Vagina (tissue), 2 donors: ENCODE measurements at regions not wholly inside any gene's neighbourhood (a gene's known extent, or its start where the extent isn't known, plus 50 kb on each side); places are given as distances from the start of the nearest gene placed in this dataset.

Experiments used
- DNase-seq, 2 donors: peaks; one replicate each; pipeline ENCODE4 v3.0.0-alpha.2; 2017; ENCODE audit errors: extremely low spot score in 2 of 2
- H3K27ac ChIP-seq: fragments of 200-600 bp; sonication (generic); one replicate; pipeline ENCODE4 v1.5.1; 2019
- H3K27me3 ChIP-seq: fragments of 200-600 bp; sonication (generic); one replicate; pipeline ENCODE4 v1.5.1; 2019
- H3K36me3 ChIP-seq, 2 donors: fragments of 200-600 bp; sonication (generic); one replicate each; pipeline ENCODE4 v1.5.1; 2017 to 2019
- H3K4me1 ChIP-seq: fragments of 200-600 bp; sonication (generic); one replicate; pipeline ENCODE4 v1.5.1; 2019
- H3K4me3 ChIP-seq, 2 donors: fragments of 200-600 bp; sonication (generic); 1 replicate in 1 of 2; 2 replicates in 1 of 2; pipeline ENCODE4 v1.5.1; 2016 to 2019
- H3K9me3 ChIP-seq: fragments of 200-600 bp; sonication (generic); one replicate; pipeline ENCODE4 v1.5.1; 2019
- POLR2A ChIP-seq, 2 donors: fragments of 450-650 bp; IDR thresholded peaks; one replicate each; pipeline ENCODE4 v1.6.1; 2017; ENCODE audit warnings: antibody characterized with exemption in 2 of 2, mild to moderate bottlenecking in 2 of 2, moderate library complexity in 2 of 2
- POLR2AphosphoS5 ChIP-seq, 2 donors: sonication (generic); formaldehyde crosslinking; IDR thresholded peaks; one replicate each; pipeline ENCODE4 v1.9.0; 2017; ENCODE audit warnings: antibody characterized with exemption in 2 of 2, mild to moderate bottlenecking in 2 of 2, low read depth in 1 of 2; ENCODE audit not compliant: insufficient read depth in 1 of 2
- intact Hi-C: fragments of 100-400 bp; cut with DNase I; formaldehyde crosslinking; loops from one replicate; pipeline ENCODE4 v1.15.1; 2023
- TF ChIP-seq, protein P1 (sequence below), 3 experiments: fragments of 450-650 bp in 2 of 3; fragments of 200-600 bp in 1 of 3; sonication (generic) in 1 of 3; IDR thresholded peaks; one replicate each; pipeline ENCODE4 v1.5.1; 2017 to 2019; ENCODE audit warnings: antibody characterized with exemption in 3 of 3, mild to moderate bottlenecking in 2 of 3, moderate library complexity in 2 of 3

DNA sequence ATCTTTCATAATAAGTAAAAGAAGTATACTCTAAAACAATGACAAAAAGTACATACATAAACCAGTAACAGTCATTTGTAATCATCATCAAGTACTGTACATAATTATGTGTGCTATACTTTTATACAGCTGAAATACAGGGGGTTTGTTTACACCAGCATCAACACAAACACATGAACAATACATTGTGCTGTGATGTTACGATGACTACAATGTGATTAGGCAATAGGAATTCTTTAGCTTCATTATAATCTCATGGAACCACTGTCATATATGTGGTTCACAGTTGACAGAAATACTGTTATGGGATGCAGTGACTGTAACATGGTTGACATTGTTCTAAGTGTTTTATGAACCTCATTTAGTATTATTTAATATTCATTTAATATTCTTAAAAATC, 914.4 kb upstream of the TENM4 start:
- DNase-seq, result no peak
- TF ChIP-seq POLR2AphosphoS5 (IDR thresholded peaks at IDR 0.05; ENCODE audit: insufficient read depth in 1 of 2, low read depth in 1 of 2) (no peak), POLR2A (IDR thresholded peaks at IDR 0.05) (no peak)
- TF ChIP-seq, protein P1, sequence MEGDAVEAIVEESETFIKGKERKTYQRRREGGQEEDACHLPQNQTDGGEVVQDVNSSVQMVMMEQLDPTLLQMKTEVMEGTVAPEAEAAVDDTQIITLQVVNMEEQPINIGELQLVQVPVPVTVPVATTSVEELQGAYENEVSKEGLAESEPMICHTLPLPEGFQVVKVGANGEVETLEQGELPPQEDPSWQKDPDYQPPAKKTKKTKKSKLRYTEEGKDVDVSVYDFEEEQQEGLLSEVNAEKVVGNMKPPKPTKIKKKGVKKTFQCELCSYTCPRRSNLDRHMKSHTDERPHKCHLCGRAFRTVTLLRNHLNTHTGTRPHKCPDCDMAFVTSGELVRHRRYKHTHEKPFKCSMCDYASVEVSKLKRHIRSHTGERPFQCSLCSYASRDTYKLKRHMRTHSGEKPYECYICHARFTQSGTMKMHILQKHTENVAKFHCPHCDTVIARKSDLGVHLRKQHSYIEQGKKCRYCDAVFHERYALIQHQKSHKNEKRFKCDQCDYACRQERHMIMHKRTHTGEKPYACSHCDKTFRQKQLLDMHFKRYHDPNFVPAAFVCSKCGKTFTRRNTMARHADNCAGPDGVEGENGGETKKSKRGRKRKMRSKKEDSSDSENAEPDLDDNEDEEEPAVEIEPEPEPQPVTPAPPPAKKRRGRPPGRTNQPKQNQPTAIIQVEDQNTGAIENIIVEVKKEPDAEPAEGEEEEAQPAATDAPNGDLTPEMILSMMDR (IDR thresholded peaks at IDR 0.05), result no peak
- H3K4me3 ChIP-seq, result no peak overlapping the region
- no peaks in the 10 kb centered on the region for H3K9me3 ChIP-seq
- intact Hi-C loops, result no loop called here
- no peaks in the 10 kb centered on the region for H3K27me3 ChIP-seq
- no peak overlapping the region for H3K27ac ChIP-seq
- H3K4me1 ChIP-seq, result no peaks in the 10 kb centered on the region
- H3K36me3 ChIP-seq, result no peaks in the 10 kb centered on the region

DNA sequence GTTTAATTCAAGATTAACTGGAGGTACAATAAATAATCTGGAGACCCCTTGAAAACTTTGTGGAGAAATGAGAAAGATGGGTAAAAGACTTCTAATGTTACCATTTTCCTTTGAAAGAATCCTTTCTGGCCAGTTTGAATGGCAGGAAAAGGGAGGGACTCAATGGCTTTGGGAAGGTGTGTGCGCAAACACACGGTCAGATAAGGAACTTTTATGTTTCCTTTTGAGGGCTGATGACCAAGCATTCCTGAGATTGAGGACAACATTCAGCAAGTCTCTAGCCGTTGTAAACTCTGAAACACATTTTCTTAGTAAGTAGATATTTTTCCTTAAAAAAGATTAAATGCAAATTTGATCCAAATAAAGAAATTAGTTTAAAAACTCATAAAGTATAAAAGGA, 909.7 kb upstream of the TENM4 start:
- no peak for TF ChIP-seq POLR2AphosphoS5 (IDR thresholded peaks at IDR 0.05; ENCODE audit: insufficient read depth in 1 of 2, low read depth in 1 of 2)
- TF ChIP-seq POLR2A (IDR thresholded peaks at IDR 0.05), result no peak
- TF ChIP-seq, protein P1 (IDR thresholded peaks at IDR 0.05), result no peak
- no peaks in the 10 kb centered on the region for H3K9me3 ChIP-seq
- intact Hi-C loops, result no loop called here

DNA sequence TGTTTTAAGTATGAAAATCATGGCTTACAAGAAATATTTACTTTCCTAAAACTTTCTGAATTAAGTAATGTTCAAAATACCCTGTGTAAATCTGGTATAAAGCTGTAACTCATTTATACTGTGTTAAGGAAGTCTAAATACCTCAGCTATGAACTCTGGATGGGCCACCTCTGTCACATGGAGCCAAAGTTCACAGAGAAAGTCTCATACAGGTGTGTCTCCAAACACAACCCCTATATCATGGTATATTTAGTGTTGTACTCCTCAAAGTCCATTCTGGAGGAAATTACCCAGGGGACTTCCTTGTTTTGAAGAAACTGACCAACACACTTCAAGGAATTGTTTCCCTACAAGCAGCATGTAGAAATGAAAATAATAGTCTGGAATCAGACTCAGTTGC, 909.2 kb upstream of the TENM4 start:
- no peaks in the 10 kb centered on the region for H3K36me3 ChIP-seq
- H3K4me3 ChIP-seq, result no peak overlapping the region
- H3K4me1 ChIP-seq, result no peaks in the 10 kb centered on the region
- DNase-seq, result no peak
- H3K9me3 ChIP-seq, result no peaks in the 10 kb centered on the region
- H3K27me3 ChIP-seq, result no peaks in the 10 kb centered on the region
- TF ChIP-seq POLR2AphosphoS5 (IDR thresholded peaks at IDR 0.05; ENCODE audit: insufficient read depth in 1 of 2, low read depth in 1 of 2) (no peak), POLR2A (IDR thresholded peaks at IDR 0.05) (no peak)
- TF ChIP-seq, protein P1 (IDR thresholded peaks at IDR 0.05), result no peak
- no peak overlapping the region for H3K27ac ChIP-seq
- intact Hi-C loops, result no loop called here

More for the DNA sequence above, 909.7 kb upstream of the TENM4 start:
- Histone ChIP-seq H3K36me3 (no peaks in the 10 kb centered on the region), H3K27ac (no peak overlapping the region), H3K4me3 (no peak overlapping the region), H3K4me1 (no peaks in the 10 kb centered on the region), H3K27me3 (no peaks in the 10 kb centered on the region)
- no peak for DNase-seq

DNA sequence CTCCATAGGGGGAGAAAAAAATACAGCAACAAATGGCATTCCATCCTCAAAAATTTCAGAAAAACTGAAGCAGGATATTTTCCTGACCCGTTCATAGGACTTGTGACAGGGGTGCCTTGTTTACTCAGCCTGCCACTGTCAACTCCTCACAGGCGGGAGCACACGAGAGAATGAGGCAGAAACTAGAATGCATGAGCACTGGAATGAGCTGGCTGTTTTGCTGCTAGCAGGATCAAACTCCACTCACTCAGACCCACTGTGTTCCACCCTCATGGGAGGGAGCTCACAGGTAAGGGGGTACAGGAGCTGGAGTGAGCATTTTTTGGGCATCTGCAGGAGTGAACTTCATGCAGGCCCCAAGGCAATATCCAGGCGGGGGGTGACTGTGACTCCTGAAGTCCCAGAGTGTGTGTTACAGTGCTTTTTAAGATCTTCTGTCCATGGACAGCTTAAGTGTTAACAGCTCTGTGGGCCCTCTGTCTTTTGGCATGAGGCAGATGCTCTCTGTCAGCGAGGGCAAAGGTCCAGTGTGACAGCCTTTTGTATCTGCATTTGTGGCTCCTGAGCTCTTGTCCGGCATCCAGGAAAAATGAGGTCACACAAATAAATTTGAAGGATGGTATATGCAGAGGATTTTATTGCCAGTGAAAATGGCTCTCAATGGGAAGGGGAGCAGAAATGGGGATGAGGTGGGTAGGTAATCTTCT, 905.7 kb upstream of the TENM4 start:
- intact Hi-C loops, result no loop called here

DNA sequence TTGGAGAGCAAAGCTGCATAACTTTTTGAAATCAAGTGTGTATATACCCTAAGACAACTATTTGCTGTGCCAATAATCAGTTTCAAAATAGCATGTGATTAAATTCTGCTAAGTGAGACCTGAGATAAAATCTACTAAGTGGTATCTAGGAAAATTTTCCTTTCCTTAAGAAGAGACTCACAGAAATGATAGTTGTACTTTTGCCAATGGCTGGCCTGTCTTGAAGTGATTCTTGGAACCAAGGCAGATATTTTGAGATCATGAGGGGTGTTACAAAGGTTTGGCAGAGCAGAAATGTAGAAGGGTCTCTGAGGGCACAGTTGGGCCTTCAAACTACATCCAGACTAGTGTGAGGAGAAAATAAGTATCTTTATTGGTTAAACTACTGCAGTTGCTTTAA, 902.6 kb upstream of the TENM4 start:
- no peaks in the 10 kb centered on the region for H3K4me1 ChIP-seq
- no peaks in the 10 kb centered on the region for H3K27me3 ChIP-seq
- DNase-seq, result no peak
- TF ChIP-seq, protein P1 (IDR thresholded peaks at IDR 0.05), result no peak
- TF ChIP-seq POLR2A (IDR thresholded peaks at IDR 0.05), result no peak
- no peak for TF ChIP-seq POLR2AphosphoS5 (IDR thresholded peaks at IDR 0.05; ENCODE audit: insufficient read depth in 1 of 2, low read depth in 1 of 2)
- H3K4me3 ChIP-seq, result no peak overlapping the region
- no peaks in the 10 kb centered on the region for H3K9me3 ChIP-seq
- intact Hi-C loops, result no loop called here
- H3K36me3 ChIP-seq, result no peaks in the 10 kb centered on the region
- H3K27ac ChIP-seq, result no peak overlapping the region

More for the DNA sequence above, 905.7 kb upstream of the TENM4 start:
- Histone ChIP-seq H3K27ac (no peak overlapping the region), H3K36me3 (no peaks in the 10 kb centered on the region), H3K27me3 (no peaks in the 10 kb centered on the region), H3K9me3 (no peaks in the 10 kb centered on the region), H3K4me3 (no peak overlapping the region), H3K4me1 (no peaks in the 10 kb centered on the region)
- TF ChIP-seq POLR2A (IDR thresholded peaks at IDR 0.05) (no peak), POLR2AphosphoS5 (IDR thresholded peaks at IDR 0.05; ENCODE audit: insufficient read depth in 1 of 2, low read depth in 1 of 2) (no peak)
- TF ChIP-seq, protein P1 (IDR thresholded peaks at IDR 0.05), result no peak
- DNase-seq, result no peak
